GM18517 (cell line): ENCODE measurements at regions not wholly inside any gene's neighbourhood (a gene's known extent, or its start where the extent isn't known, plus 50 kb on each side); places are given as distances from the start of the nearest gene placed in this dataset.

Experiments
- ATAC-seq: cut with Tn5 transposase; IDR thresholded peaks from one replicate; pipeline ENCODE4 v1.9.1; 2021; ENCODE audit warnings: mild to moderate bottlenecking, moderate library complexity; ENCODE audit not compliant: unreplicated experiment

DNA sequence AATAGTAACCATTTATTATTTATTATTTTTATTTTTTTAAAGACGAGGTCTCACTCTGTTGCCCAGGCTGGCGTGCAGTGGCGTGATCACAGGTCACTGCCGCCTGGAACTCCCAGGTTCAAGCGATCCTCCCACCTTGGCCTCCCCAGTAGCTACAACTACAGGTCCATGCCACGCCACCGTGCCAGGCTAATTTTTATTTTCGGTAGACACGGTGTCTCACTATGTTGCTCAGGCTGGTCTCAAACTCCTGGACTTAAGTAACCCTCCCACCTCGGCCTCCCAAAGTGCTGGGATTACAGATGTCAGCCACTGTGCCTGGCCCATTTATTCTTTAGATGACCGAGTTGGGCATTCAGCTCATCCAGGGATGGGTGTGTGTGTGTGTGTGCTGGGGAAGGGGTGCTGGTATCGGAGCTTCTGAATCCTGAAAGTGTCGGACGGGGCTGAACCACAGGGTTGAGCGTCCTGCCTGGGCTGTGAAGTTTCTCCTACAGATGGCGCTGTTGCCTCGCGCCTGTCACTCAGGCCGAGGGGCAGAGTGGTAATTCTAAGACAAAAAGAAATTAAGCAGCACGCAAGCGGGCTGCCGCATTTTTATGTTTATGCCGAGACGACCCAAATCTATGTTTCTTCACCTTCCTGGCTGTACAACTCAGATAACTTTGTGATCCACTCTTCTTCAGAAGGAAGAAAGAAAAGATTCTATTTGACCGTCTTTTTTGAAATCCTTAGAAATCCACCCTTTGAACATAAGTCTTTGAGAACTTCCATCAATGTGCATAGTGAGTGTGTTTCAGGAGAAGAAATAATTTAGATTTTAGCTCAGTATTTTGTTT is 252.8 kb downstream of the CDH26 start:
- no peak for ATAC-seq

DNA sequence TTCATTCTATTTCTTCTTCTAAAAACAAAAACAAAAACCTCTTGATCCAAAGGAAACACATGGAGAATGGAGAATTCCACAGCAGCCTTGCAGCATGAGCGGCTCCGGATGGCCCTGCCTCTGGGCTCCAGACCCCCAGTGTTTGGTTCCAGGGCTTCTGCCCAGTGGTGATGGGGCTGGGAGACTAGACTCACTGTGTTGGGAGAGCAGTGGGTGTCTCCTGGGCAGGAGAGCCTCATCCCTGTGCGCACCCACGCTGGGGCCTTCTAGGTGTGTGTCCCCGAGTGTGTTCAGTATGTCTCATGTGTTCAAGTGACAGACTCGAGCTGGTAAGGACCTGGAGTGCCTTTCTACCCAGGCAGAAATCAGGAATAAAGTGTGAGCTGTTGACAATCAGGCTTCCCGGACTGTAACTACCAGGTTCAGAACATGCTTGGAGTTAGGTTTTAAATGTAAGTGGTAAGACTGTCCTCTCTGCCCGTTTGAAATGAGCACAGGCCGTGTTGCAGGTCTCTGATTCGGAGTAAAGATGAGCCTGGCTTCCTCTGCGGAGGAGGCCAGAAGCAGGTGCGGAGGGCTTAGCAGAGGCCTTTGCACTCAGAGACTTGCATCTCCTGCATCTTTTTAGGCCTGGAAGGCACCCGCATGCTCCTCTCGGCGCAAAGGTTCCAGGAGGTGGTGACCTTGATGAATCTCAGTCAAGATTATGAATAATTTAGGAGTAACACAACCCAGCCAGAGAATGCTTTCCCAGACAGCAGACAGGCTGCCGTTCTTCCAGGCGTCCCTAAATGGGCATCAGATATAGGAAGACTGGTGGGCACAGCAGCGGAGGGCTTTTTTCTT is 253.6 kb downstream of the CDH26 start:
- ATAC-seq: no peak

DNA sequence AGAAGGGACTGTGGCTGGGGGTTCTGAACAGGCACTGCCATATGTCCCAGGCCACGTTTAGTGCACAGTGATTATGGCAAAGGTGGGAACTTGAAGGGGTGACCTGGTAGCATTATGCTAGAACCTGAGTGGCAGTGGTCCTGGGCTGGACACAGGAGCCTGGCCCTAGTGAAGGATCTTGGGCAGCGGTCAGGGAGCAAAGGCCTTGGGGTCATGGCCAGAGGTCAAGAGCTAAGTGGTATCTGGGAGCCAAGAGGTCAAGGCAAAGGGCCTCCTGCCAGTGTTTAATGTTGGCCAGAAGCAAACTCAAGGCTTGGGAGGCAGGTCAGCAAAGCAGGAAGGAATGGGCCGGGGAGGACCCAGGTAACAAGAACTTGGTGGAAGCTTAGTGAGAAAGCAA is 254.5 kb downstream of the CDH26 start:
- ATAC-seq: no peak

DNA sequence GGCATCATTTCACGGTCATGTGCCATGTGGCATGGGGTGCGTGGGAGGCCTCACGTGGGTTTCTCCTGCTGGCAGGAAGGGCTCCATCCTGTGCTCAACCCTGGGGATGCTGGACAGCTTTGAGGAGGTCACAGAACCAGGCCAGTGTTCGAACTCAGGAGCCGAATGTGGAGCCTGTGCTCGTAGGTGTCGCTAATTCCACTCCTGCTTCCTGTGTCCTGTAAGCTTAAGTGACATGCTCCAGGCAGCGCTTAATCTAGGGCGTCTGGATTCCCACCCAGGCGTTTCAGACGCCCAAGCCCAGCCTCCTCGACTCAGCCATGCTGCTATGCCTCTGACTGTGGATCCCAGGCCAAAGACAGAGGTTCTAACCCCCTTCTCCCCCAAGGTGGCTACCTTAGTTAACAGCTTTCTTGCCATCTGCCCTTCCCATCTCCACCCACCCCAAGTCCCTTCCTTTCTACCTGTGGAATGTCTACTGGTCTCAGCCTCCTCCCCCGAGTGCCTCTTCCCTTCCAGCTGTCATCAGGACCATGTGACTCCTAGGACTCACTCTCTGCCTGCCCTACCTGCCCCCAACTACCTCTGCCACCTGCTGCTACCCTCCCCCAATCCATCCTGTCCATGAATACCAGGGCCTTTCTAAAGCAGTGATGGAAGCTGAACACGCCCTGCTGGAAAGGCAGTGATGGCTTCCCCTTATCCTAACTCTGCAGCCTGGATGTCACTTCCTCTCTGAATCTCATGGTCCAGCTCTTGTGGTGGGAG is 255.1 kb downstream of the CDH26 start:
- ATAC-seq: no peak

DNA sequence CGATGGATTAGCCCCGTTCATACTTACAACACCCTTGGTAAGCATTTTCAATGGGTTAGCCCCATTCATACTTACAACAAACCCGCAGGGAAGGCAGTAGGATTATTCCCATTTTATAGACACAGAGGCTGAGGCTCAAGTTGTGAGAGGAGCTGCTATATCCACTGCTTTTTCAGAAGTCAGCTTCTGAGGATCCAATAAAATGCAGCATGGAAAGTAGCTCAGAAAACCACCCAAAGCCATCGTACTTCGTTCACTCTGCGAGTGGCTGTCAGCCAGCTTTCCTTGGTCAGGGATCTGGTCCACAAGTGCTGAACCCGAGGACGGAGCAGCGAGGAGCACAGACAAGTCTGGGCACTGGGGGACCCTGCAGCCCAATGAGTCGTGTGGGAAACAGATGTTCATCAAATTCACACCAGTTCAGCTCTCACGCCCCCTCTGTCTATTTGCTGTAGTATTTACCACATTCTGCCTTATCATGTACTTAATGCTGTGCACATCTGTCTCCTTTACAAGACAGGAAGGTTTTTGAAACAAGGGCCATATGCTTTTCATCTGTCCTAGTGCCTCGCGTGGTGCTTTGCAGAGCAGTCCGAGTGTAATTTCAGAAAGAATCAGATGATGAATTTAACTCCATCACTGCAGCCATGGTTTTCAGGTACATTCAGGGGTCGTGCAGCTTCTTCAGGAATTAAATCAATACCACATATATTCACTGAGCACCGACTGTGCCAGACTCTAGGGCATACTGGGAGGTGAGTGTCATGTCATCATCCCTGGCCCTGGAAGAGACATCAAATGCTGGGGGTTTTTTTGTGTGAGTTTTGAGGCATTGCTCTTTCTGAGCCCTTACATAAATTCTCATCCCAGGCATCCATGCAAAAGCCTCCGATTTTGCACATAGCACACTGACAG is 256.9 kb downstream of the CDH26 start:
- ATAC-seq: no peak

DNA sequence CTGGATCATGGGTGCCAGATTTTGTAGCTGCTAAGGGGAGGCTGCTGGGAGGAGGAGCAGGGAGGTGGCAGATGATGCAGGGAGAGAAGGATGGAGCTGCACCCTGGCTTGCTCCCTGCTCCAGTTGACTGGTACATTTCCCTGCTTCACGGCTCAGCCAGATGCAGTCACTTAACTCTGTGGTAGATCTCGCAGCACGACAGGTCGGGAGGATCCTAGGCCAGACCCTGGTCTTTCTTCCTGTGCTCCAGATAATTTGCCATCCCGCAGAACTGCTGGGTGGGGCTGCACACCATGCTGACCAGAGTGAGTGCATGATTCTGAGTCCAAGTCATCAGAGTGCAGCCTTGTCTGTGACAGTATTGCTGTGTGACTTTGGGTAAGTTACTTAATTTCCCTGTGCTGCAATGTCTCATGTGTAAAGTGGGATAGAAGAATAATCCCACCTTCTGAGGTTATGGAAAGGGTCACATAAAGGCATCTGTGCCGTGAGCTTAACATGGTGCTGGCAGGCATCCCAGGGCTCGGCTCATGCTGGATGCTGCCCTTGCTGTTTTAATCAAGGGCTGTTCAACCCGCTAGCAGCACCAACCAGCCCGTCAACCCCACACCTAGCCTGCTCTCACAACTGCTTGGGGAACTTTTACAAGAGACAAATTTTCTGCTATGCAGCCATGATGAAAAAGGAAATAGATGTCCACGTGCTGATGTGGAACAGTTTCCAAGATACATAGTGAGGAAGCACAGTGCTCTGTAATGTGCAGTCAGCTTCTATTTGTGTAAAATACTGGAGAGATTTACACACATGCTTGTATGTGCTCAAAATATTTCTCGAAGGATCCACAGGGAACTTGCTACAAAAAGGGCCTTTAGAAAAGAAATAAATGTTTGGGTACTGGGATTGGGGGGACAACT is 257.9 kb downstream of the CDH26 start:
- no peak for ATAC-seq

DNA sequence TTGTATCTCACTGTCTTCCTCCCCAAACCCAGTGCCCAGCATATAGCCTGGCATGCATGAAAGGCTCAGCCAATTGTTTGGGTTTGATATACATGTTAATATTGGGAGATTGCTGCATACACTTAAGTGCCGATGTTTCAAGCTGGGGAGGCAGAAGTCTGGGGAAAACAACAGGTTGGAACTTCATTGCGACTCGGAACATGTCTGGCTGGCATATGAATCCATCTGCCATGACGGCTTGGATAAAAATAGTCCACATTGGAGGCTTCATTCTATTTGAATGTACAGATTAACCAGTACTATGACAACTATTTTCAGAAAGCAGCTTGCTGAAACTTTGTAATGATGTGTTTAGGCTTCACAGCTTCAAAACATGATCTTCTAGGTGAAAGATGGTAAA is 261.0 kb downstream of the CDH26 start:
- no peak for ATAC-seq

DNA sequence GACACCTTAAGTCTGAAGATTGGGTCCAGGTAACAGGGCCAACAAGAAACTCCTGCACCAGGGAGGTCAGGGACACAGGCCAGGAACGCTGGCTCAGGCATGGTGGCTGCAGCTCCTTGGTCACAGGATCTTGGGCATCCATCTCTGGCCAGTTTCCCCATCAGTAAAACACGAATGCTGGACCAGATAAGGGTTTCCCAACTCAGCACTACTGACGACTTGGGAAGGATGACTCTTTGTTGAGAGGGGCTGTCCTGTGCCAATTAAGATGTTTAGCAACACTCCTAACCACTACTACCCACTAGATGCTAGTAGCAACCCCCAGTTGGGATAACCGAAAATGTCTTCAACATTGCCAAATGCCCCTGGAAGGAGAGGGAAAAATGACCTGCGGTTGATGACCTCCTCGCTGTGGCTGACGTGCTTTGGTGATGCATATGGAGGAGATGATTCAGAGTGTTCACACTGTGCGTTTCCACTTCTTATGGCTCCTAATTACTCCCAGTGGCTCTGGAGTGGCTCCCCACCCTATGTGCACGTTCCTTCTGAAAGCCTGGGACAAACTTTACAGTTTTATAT is 261.9 kb downstream of the CDH26 start:
- no peak for ATAC-seq

DNA sequence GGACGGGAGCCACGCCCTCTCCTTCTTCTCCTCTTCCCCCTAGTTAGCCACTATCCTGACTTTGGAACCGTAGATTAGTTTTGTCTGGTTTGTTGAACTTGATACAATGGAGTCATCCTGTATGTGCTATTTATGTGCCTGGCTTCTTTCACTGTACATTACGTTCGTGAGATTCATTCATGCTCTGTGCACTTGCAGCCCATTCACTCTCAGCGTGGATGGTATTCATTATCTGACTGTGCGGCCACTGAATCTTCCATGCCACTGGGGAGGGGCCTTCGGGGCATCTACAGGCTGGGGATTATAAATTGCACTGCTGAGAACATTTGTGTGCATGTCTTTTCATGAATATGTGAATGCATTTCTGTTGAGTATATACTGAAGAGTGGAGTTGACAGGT is 262.5 kb downstream of the CDH26 start:
- no peak for ATAC-seq

DNA sequence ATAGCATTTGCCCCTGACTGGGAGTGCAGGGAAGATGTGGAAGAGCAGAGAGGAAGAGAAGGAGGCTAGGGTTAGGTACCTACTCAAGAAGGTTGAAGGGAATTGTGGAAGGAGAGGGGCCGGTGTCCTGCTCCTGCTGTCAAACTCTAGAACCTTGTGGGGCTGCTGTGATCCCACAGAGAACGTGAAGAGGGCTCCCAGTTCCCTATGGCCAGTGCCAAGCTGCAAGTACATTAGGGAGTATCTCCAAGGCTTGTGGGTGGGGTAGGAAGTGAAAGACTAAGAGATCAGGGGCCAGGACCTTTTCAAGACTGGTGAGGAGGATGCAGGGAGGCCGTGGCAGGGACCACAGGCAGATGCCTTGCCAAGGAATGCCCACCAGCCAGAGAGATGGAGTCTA is 263.4 kb downstream of the CDH26 start:
- ATAC-seq: no peak

DNA sequence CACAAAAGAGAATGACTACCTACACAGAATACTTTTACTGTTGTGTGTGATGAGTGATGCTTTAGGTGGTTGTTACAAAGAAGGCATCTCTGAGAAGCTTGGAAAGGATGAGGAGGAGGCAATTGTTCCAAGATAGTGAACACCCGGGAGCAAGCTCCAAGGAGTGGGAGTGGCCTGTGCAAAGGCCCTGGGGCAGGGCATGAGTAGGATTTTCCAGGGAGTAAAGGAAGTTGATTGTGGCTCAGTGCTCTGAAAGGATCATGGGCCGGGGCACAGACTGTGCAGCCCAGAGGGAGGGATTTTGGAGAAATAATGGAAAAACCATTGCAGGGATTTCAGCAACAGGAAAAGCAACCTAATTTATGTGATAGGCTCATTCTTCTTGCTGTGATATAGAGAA is 264.3 kb downstream of the CDH26 start:
- no peak for ATAC-seq

DNA sequence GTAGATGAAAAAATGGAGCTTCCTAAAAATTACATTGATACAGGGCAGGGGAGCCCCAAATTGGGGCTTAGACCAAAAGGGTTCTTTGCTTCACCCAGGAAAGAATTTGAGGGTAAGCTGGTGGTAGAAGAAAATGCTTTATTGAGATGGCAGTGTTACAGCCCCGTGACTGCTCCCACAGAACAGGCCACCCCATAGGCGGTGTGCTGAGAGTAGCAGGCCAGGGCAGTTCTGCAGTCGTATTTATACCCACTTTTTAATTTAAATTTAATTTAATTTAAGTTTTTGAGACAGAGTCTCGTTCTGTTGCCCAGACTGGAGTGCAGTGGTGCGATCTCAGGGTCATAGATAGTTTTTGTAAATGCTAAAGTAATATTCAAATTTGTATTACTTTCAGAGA is 265.0 kb downstream of the CDH26 start:
- ATAC-seq: no peak

DNA sequence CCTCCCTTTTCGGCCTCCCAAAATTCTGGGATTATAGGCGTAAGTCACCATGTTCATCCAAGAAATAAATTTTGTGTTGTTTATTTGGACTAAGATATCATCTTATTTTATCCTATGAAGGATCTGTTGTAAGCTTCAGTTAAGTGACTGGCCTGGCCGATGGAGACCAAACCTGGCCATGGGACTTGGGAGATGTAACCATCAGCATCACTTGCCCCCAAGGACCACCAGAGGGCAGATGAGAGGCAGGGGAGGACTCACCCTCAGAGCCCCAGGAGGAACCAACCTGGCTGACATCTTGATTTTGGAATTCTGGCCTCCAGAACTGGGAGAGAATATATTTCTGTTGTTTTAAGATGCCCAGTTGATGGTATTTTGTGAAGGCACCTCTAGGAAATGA is 266.7 kb downstream of the CDH26 start:
- ATAC-seq: no peak

DNA sequence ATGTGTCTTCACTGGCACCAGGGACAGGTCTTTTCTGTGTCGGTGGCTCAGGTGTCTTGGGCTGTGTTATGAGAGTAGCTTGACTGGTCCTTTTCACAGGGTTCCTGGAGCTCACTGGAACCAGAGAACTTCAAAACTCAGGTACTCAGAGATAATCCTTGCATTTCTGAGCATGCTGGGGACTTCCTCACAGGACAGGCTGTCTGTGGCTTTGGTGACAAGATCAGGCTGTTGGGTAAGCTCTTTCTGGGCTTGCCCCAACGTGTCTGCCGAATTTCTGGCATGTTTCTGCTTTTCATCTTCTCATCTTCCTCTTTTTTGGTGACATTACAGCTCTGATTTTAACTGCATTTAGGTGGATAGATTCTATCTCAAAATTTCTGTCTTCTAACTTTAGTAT is 270.0 kb downstream of the CDH26 start:
- no peak for ATAC-seq

DNA sequence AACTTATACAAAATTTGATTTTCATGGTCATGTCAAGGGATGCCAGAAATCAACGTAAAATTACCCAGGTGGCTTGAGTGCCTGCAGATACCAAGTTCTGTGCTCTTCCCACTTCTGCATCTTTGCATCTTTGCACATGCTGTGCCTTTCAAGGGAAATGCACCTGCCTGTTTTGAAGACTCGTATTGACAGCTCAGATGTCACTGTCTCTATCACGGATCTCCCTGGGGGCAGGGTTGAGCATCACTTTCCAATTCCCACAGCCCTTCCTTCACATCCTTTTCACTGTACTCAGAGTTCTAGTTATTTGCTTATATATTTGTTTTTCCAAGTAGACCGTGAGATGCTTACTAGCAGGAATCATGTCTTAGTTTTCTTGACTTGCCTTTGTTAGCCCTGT is 274.2 kb downstream of the CDH26 start:
- no peak for ATAC-seq

DNA sequence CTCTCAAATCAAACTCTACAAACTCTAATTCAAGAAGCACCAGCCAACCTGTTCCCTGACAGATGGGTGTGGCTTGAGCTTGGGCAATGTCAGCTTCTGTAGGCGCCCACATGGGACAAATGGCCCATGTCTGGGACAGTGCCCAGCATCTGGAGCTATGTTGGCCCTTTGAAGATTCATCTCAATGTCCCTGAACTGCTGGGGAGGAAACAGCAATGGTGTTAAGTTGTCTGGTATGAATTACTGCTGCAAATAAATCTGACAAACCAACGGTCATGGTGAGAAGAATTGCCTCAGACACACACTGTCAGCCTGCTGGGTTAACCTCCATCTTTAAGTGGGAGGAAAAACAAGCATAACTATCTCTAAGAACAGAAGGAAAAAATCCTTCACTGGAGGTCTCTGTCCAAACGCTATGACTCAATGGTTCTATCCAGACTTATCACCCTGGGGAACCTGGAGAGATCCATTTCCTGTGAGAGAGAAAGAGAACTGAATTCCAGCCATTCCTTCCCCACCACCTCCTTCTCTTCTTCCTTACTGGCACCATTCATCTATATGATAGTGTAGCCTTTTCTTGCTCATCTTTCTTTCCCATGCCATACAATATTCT is 274.9 kb downstream of the CDH26 start:
- ATAC-seq: no peak

DNA sequence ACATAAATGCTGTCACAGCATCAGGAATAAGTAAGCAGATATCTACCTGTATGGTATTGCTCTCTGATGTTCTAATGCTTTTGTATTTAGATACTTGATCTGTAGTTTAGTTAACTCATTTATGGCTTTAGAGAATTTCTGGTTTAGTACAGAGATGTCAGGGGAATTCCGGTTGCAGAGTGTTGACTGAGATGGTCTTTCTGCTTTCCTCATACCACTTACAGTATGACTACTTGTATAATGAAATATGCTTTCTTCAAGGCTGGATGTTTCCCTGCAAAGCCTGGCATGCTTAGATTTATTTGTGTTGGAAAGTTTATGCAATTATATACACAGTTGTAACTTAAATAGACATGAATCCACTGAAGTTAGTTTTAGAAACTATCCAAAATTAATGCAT is 278.4 kb downstream of the CDH26 start:
- ATAC-seq: no peak

DNA sequence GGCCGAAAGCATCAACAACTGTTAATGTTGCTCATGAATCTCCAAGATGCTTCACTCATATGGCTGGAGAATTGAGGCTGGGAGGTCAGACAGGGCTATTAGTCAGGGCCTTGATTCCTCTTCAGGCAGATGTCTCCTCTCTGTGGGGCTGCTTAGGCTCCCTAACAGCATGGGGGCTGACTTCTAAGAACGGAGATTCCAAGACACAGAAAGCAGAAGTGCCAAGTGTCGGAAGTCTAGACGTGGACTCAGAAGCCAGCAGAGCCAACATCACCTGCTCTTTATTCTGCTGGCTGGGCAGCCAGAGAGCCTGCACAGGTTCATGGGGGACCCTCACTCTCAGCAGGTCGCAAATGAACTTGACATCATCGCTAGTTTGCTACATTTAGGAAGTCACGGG is 279.8 kb downstream of the CDH26 start:
- no peak for ATAC-seq
